ENCODE measurements at regions not wholly inside any gene's neighbourhood (a gene's known extent, or its start where the extent isn't known, plus 50 kb on each side); places are given as distances from the start of the nearest gene placed in this dataset.

- TF ChIP-seq POLR2A (IDR thresholded peaks at IDR 0.05; ENCODE audit: low read depth, low read length) (no peak), POLR2AphosphoS5 (IDR thresholded peaks at IDR 0.05; ENCODE audit: low read depth, low read length) (no peak), TAF1 (IDR thresholded peaks at IDR 0.05; ENCODE audit: low read depth, low read length) (no peak), PAX5 (IDR thresholded peaks at IDR 0.05; ENCODE audit: insufficient read depth, low read length, severe bottlenecking) (no peak), SPI1 (IDR thresholded peaks at IDR 0.05; ENCODE audit: low read depth, low read length) (no peak)
These were observed 58.7 kb upstream of the TFEC start for GRCh38 chr7:116089293-116089692.

Measured in GM12891 (cell line).